ENCODE measurements at regions not wholly inside any gene's neighbourhood (a gene's known extent, or its start where the extent isn't known, plus 50 kb on each side); places are given as distances from the start of the nearest gene placed in this dataset.

DNA sequence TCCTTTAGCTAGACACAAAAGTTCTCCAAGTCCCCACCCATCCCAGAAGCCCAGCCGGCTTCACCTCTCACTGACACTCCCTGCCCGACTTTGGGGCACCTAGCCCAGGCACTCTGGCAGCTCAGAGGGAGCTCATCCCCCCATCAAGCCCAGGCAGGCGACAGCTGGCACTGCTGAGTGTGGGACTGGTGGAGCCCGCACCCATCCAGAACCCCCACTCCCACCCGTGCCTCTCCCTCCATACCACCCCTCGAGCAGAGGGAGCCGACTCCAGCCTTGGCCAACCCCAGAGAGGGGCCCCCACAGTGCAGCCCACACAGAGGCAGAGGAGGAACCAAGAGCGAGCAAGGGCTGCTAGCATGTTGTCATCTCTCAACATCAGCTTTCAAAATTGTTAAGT is 658.6 kb downstream of the AMY1C start:
- H3K9me3 ChIP-seq: no peaks in the 10 kb centered on the region
- no peak overlapping the region for H3K27ac ChIP-seq
- DNase-seq: no peak
- no peak overlapping the region for H3K4me3 ChIP-seq
- ATAC-seq: peak; percentile 45
- no peaks in the 10 kb centered on the region for H3K27me3 ChIP-seq
- no peaks in the 10 kb centered on the region for H3K36me3 ChIP-seq
- TF ChIP-seq, protein P1, sequence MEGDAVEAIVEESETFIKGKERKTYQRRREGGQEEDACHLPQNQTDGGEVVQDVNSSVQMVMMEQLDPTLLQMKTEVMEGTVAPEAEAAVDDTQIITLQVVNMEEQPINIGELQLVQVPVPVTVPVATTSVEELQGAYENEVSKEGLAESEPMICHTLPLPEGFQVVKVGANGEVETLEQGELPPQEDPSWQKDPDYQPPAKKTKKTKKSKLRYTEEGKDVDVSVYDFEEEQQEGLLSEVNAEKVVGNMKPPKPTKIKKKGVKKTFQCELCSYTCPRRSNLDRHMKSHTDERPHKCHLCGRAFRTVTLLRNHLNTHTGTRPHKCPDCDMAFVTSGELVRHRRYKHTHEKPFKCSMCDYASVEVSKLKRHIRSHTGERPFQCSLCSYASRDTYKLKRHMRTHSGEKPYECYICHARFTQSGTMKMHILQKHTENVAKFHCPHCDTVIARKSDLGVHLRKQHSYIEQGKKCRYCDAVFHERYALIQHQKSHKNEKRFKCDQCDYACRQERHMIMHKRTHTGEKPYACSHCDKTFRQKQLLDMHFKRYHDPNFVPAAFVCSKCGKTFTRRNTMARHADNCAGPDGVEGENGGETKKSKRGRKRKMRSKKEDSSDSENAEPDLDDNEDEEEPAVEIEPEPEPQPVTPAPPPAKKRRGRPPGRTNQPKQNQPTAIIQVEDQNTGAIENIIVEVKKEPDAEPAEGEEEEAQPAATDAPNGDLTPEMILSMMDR (IDR thresholded peaks at IDR 0.05): no peak
- intact Hi-C loops (cut with DNase I): no loop called here
- no peaks in the 10 kb centered on the region for H3K4me1 ChIP-seq

- no peak for ATAC-seq
- TF ChIP-seq, protein P1 (IDR thresholded peaks at IDR 0.05): no peak
Observed at GRCh38 chr1:104435255-104435654, 685.6 kb downstream of the AMY1C start.

DNA sequence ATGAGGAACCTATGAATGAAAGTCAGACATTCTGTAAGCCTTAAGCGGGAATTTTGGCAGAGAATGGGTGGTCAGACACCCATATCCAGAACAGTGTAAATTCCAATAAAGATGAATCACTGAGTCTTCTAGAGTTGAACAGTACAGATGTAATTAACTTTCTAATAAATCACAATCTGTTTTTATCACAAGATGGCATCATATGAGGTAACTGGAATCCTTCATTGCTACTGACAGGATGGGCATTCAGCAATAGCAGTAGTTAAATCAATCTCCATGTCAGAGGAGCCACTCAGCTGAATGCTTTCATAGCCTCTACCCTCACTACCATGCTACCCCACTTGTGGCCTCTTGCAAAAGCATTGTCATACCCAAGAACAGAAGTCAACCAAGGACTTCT is 690.3 kb downstream of the AMY1C start:
- TF ChIP-seq, protein P1 (IDR thresholded peaks at IDR 0.05): no peak
- intact Hi-C loops (cut with DNase I): no loop called here
- Histone ChIP-seq H3K36me3 (no peaks in the 10 kb centered on the region), H3K9me3 (no peaks in the 10 kb centered on the region), H3K27me3 (no peaks in the 10 kb centered on the region), H3K27ac (no peak overlapping the region), H3K4me1 (no peaks in the 10 kb centered on the region), H3K4me3 (no peak overlapping the region)
- no peak for ATAC-seq
- no peak for DNase-seq

More at GRCh38 chr1:104435255-104435654, 685.6 kb downstream of the AMY1C start:
- Histone ChIP-seq H3K27me3 (no peaks in the 10 kb centered on the region), H3K4me1 (no peaks in the 10 kb centered on the region), H3K4me3 (no peak overlapping the region), H3K27ac (no peak overlapping the region), H3K9me3 (no peaks in the 10 kb centered on the region), H3K36me3 (no peaks in the 10 kb centered on the region)
- DNase-seq: no peak
- intact Hi-C loops (cut with DNase I): no loop called here

GRCh38 chr1:104456724-104457123 is 707.0 kb downstream of the AMY1C start:
- no peaks in the 10 kb centered on the region for H3K36me3 ChIP-seq
- TF ChIP-seq, protein P1 (IDR thresholded peaks at IDR 0.05): no peak
- intact Hi-C loops (cut with DNase I): no loop called here
- no peak overlapping the region for H3K4me3 ChIP-seq
- no peak overlapping the region for H3K27ac ChIP-seq
- no peaks in the 10 kb centered on the region for H3K4me1 ChIP-seq
- H3K27me3 ChIP-seq: no peaks in the 10 kb centered on the region
- DNase-seq (no peak), ATAC-seq (no peak)
- peaks cover 18% of the 10 kb centered on the region for H3K9me3 ChIP-seq

- no peaks in the 10 kb centered on the region for H3K36me3 ChIP-seq
- H3K4me3 ChIP-seq: no peak overlapping the region
- TF ChIP-seq, protein P1 (IDR thresholded peaks at IDR 0.05): no peak
- H3K27ac ChIP-seq: no peak overlapping the region
- no peak for DNase-seq
- H3K27me3 ChIP-seq: no peaks in the 10 kb centered on the region
- H3K9me3 ChIP-seq: peaks cover 20% of the 10 kb centered on the region
- no peak for ATAC-seq
- no peaks in the 10 kb centered on the region for H3K4me1 ChIP-seq
- intact Hi-C loops (cut with DNase I): no loop called here
Observed at GRCh38 chr1:104459886-104460285, 710.2 kb downstream of the AMY1C start.

- TF ChIP-seq, protein P1 (IDR thresholded peaks at IDR 0.05): no peak
- Histone ChIP-seq H3K4me1 (no peaks in the 10 kb centered on the region), H3K27me3 (no peaks in the 10 kb centered on the region), H3K36me3 (no peaks in the 10 kb centered on the region), H3K27ac (no peak overlapping the region), H3K4me3 (no peak overlapping the region), H3K9me3 (peaks cover 20% of the 10 kb centered on the region)
- no peak for DNase-seq
- intact Hi-C loops (cut with DNase I): no loop called here
- ATAC-seq: no peak
Observed at GRCh38 chr1:104460880-104461279, 711.2 kb downstream of the AMY1C start.

Measured in upper lobe of right lung (tissue), 1 donor.